NCI-H128 (cell line): ENCODE measurements at regions not wholly inside any gene's neighbourhood (a gene's known extent, or its start where the extent isn't known, plus 50 kb on each side); places are given as distances from the start of the nearest gene placed in this dataset.
"Not testable (repeated sequence)": the region's sequence is repeated elsewhere in the genome, so short reads cannot be mapped to it uniquely, and the experiment has no call there.

Experiments
- DNase-seq: peaks from one replicate; lab custom pipeline; 2025; ENCODE audit not compliant: unreplicated experiment; lab: John Stamatoyannopoulos, UW

DNA sequence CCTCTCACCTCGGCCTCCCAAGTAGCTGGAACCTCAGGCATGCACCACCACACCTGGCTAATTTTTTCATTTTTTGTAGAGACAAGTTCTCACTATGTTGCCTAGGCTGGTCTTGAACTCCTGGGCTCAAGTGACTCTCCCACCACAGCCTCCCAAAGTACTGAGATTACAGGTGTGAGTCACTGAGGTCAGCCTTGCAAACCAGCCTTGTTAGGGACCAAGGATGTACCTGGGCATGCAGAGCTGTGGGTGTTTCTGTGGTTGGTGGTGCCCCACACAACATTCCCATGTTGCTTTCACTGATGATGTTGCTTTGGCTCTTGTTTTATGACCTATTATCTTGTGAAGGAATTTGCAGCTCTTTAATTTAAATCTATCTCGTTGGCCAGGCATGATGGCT, 54.8 kb downstream of the OTUD1 start:
- DNase-seq: no peak

- no peak for DNase-seq
These were observed 57.9 kb downstream of the OTUD1 start for GRCh38 chr10:23496727-23497126.

GRCh38 chr10:23499372-23500132, 60.7 kb downstream of the OTUD1 start:
- DNase-seq: no peak

DNA sequence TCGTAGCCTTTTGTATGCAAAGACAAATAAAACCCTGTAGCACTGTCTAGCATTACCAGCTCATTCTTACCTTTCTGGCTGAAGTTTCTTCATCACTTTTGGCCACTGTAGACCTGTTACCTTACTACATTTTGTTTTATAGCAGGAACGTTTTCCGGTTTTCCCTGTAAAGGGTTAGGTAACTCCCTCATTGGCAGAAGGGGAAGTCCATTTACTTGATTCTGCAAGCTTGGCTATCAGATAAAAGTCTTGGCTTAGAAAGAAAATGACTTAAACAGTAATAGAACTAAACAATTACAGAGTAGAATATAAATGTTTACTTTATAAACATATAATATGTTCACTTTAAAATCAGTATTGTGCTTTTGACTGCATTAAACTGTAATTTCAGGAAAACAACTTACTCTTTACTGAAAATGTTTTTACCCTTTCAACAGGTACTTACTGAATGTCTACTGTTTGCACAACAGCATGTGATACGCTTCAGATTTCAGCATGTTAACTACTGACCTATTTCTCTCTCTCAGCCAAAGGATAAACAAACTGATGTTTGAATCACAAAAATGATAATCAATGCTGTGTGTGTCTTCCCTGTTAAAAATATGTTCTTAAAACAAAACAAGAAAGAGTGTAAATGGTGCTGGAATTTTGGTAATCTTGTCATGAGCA, 67.1 kb downstream of the OTUD1 start:
- no peak for DNase-seq

DNA sequence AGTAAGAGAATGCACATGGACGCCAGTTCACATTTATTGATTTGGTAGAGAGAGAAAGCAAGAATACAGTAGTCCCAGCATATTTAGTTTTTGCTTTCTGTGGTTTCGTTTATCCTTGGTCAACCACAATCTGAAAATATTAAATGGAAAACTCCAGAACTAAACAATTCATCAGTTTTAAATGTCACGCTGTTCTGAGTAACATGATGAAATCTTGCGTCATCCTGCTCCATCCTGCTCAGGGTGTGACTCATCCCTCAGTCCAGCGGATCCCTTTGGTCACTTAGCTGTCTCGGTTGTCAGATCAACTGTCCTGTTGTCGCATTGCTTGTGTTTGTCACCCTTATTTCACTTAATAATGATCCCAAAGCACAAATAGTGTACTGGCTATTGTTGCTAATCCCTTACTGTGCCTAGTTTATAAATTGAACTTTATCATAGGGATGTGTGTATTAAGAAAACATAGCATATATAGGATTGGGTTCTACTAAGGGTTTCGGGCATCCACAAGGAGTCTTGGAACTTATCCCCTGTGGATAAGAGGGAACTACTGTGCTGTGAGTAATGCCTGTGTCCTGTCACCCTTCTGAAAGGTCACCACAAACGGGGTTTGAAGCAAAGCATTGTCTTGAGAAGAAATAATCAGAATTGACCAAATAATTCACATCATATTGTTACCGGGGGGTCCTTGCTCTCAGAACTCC, 73.6 kb downstream of the OTUD1 start:
- DNase-seq: no peak

- DNase-seq: not testable (repeated sequence)
These were observed 74.7 kb downstream of the OTUD1 start for GRCh38 chr10:23513621-23514020.

DNA sequence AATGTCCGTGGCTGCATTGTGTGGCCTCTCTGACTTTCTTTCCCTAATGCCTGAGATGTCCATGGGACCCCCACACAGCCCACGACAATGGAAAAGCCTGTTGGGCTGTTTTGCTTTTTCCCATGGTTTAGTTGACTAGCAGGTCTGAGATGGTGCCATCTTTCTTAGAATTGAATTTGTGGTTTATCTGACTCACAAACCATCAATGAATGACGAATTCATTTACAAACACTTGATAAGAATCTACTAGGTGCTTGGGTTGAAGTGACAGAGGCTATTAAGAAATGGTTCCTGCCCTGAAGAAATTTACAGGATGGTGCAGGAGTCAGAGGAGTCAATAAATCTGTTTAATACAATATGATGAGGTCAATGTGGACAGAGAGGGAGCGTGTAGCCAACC, 75.4 kb downstream of the OTUD1 start:
- DNase-seq: no peak

DNA sequence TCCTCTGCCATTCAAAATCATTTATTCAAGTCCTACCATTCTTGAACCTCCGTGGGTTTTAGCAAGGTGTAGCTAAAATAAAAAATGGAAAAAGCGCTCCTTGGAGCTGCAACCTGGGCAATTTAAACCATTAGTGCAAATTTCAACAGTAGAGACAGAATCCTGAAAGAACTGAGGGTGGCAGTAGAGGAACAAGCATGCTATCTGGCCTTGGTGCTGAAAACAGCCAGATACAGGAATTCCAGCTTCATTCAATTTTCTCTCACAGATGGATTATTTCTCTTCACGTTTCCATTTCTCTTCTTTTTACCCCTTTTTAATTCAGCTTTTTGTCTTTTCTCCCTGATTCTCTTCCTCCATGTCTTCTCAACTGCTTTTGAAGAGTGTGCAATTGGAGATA, 77.7 kb downstream of the OTUD1 start:
- DNase-seq: no peak

GRCh38 chr10:23517155-23517554, 78.3 kb downstream of the OTUD1 start:
- no peak for DNase-seq

DNA sequence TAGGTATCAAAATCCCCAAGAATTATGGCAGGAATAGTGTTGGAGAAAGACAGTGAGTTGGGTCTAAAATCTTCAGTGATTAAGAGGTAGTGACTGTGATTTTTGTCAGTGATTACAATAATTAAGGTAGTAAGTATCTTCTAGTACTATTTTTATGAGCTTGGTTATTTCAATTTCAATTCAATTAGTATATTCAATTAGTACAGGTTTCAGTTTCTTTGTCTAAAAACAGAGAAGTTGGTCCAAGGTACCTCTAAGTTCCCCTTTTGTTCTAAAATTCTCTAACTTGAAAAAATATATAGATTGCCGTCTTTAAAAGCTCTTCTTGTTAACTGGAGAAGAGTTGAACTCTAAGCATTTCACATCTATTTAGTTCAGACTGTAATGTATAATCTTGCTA, 82.9 kb downstream of the OTUD1 start:
- DNase-seq: no peak

GRCh38 chr10:23522345-23522744, 83.5 kb downstream of the OTUD1 start:
- no peak for DNase-seq

DNA sequence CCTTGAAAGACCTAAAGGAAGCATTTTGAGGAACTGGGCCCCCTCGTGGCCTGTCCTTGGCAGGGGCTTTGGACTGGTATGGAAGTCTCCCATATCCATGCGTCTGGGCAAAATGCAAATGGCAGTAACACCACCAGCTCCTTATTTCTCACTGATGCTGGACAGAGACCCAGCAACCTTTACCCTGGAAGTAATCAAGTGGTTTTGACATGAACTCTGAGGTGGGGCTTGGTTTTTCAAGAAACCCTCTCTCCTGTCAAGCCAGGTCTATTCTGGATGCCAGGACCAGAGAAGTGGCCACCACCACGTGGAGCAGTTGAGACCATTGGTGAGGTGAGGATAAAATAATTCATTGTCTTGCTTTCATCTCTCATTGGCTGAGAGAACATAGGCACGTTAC, 84.4 kb downstream of the OTUD1 start:
- no peak for DNase-seq

GRCh38 chr10:23525406-23525805, 86.5 kb downstream of the OTUD1 start:
- no peak for DNase-seq

DNA sequence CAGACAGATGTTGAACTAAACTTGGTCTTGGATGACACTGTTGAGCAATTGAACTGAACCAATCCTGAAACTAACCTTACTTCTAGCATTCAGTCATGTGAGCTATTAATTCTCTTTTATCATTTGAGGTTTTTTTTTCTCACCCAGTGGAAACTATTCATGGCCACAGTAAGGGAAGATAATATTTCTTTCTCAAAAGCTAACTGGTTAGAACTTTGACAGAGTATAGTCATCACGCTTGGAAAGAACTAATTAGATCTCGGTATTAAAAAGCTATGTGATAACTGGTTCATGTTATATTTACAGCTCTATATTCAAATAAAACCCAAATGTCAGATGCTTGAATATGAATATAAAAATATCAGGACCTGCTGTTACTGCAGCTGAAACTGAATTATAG, 89.5 kb downstream of the OTUD1 start:
- no peak for DNase-seq

- DNase-seq: no peak
These were observed 90.8 kb downstream of the OTUD1 start for GRCh38 chr10:23529625-23530024.

- no peak for DNase-seq
These were observed 91.2 kb downstream of the OTUD1 start for GRCh38 chr10:23530079-23530478.

- DNase-seq: no peak
These were observed 94.3 kb downstream of the OTUD1 start for GRCh38 chr10:23533212-23533611.

GRCh38 chr10:23534326-23534725, 95.5 kb downstream of the OTUD1 start:
- no peak for DNase-seq

DNA sequence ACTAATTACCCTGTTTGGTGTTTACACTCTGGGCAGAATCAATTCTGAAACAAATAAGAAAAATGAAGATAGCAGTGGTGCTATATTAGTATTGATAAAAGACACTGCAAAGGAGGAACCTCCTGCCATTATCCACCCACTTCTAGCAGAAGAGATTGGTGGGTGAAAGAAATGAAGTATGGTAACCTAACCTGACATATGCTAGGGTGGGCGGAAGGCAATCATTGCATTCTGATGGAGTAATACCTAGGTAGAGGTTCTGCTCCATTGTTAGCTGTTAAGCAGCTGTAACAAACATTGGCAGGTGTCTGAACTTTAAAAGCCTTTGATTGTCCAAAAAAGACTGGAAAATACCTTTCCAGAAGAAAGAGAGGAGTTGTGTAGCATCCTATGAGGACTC, 95.9 kb downstream of the OTUD1 start:
- no peak for DNase-seq

GRCh38 chr10:23535381-23535780, 96.5 kb downstream of the OTUD1 start:
- no peak for DNase-seq

GRCh38 chr10:23538968-23539367, 100.1 kb downstream of the OTUD1 start:
- no peak for DNase-seq

- DNase-seq: no peak
These were observed 101.6 kb downstream of the OTUD1 start for GRCh38 chr10:23540401-23541030.
